SH-SY5Y (cell line): ENCODE measurements at regions not wholly inside any gene's neighbourhood (a gene's known extent, or its start where the extent isn't known, plus 50 kb on each side); places are given as distances from the start of the nearest gene placed in this dataset.

Source experiments
- GATA2 ChIP-seq: IDR thresholded peaks from 2 replicates; pipeline ENCODE4 v1.6.1; 2011; ENCODE audit warnings: mild to moderate bottlenecking, low read depth, low read length
- GATA3 ChIP-seq: IDR thresholded peaks from 2 replicates; pipeline ENCODE4 v1.6.1; 2011; ENCODE audit warnings: low read depth, mild to moderate bottlenecking, low read length, moderate library complexity

DNA sequence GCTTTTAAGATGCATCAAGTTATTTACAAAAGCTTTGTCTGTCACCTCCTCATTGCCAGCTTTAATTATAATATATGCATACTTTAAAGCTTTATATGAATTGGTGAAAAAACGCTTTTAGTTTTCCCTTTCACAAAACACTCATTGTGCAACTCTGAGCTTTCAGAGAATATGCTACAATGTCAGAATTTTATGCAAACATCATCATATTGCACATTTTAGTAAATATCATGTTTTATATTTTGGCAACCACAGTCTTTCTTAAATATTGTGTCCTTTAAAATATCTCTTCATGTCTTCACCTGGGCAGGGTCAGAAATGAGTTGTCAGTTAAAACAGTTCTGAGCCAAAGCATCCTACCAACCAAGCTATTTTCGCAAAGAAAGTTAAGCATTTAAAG lies 601.1 kb upstream of the RORB start:
- TF ChIP-seq GATA2 (no peak), GATA3 (no peak)
